HG03354 (cell line): ENCODE measurements at regions not wholly inside any gene's neighbourhood (a gene's known extent, or its start where the extent isn't known, plus 50 kb on each side); places are given as distances from the start of the nearest gene placed in this dataset.
"Not testable (repeated sequence)": the region's sequence is repeated elsewhere in the genome, so short reads cannot be mapped to it uniquely, and the experiment has no call there.

Experiments used
- ATAC-seq: cut with Tn5 transposase; IDR thresholded peaks from one replicate; pipeline ENCODE4 v1.9.1; 2021; ENCODE audit warnings: mild to moderate bottlenecking; ENCODE audit not compliant: unreplicated experiment, poor library complexity, severe bottlenecking

- no peak for ATAC-seq
Observed at GRCh38 chr5:135279328-135279727, 119.7 kb downstream of the MACROH2A1 start.

GRCh38 chr5:135276151-135276550 is 122.9 kb downstream of the MACROH2A1 start:
- ATAC-seq, result no peak

GRCh38 chr5:135273212-135273611 is 125.8 kb downstream of the MACROH2A1 start:
- ATAC-seq, result no peak

DNA sequence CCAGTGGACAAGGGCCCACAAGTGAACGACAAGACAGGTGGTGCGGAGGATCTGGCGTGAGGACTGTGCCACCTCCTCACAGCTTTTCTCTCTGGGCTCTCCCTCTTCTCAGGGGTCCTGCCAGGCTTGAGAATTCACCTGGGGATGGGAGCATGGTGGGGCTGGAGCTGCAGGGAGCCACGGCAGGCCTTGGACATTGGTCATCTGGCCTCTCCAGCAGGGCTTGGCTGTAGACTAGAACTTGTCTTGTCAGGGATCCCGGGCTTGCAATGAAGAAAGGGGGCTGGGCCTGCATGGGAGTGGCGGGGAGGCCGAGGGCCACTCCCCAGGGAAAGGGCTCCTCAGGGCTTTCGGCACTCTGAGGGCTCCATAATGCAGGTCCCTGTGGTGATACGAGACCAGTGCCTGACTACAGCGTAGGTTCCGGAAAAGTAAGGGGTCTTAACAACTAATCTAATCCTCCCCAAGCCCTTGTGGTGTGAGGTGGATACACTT is 126.7 kb downstream of the MACROH2A1 start:
- ATAC-seq, result no peak

DNA sequence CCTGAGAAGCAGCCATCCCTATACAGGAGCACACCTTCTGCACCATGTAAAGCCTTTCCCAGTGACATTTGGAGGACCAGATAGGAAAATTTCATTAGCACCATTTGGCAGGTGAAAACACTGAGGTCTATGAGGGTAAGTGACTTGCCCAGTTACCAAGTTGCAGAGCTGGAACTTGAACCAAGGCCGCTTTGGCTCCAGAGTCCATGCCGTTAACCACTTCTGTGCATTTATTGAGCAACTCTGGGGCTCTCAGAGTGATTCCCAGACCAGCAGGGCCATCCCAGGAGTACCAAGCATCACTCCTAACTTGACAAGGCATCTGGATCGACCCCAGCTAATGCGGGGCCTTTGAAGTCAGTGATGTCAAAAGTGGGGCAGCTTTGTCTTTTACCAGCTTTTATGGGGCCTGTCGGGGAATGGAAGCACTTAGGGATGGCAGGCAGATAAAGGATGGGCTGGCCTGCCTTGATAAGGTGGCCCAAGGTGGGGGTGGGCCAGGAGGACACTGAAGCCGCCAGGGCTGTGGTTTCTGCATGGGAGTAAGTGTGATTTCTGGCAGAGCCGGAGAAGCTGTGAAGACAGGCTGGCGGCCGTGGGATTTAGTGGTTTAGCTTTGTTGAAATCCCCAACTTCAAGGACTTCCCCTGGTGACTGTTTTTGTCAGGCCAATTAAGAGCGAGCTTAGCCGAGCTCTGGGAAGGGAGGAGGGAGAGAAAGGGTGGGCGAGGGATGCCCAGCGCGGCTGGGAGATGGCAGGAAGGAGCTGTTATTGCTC is 127.3 kb downstream of the MACROH2A1 start:
- ATAC-seq, result no peak

DNA sequence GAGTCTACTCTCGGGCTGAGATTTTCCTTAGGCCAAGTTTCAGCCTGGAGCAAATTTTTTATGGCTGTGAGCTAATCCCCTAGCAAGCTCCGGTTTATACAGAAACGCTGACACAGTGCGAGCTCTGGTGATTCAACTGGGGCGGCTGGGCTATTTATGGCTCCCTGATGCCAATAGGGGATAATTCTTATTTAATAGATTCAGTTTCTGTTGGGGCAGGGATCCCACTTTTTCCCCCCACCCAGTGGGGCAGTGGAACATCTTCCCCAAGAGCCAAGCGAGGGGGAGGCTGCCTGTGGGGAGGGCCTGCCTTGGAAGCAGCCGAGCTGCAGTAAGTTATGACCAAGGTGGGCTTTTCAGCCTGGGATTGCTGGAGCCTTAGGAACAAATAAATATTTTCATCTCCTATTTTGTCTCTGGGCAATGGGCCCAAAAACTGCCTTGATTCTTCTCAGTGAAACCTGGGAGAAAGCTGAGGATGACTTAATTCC is 129.1 kb downstream of the MACROH2A1 start:
- ATAC-seq, result no peak

- no peak for ATAC-seq
Observed at GRCh38 chr5:135269199-135269598, 129.8 kb downstream of the MACROH2A1 start.

GRCh38 chr5:135266975-135267374 is 132.1 kb downstream of the MACROH2A1 start:
- no peak for ATAC-seq

DNA sequence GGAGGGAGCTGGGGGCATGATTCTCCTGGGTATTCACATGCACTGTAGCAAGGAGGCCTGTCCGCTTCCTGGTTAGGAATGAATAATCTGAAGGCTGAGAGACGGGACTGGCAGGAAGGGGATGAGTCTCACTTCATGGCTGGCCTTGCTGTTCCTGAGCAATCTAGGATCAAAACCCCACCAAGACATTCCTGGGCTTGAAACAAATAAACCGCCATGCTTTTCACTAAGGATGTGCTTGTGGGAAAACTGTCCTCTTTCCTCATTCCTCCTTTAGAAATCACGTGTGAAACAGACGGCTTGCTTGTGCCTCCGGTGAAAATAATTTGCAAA is 132.8 kb downstream of the MACROH2A1 start:
- ATAC-seq, result no peak

GRCh38 chr5:135265497-135266302 is 133.3 kb downstream of the MACROH2A1 start:
- no peak for ATAC-seq

DNA sequence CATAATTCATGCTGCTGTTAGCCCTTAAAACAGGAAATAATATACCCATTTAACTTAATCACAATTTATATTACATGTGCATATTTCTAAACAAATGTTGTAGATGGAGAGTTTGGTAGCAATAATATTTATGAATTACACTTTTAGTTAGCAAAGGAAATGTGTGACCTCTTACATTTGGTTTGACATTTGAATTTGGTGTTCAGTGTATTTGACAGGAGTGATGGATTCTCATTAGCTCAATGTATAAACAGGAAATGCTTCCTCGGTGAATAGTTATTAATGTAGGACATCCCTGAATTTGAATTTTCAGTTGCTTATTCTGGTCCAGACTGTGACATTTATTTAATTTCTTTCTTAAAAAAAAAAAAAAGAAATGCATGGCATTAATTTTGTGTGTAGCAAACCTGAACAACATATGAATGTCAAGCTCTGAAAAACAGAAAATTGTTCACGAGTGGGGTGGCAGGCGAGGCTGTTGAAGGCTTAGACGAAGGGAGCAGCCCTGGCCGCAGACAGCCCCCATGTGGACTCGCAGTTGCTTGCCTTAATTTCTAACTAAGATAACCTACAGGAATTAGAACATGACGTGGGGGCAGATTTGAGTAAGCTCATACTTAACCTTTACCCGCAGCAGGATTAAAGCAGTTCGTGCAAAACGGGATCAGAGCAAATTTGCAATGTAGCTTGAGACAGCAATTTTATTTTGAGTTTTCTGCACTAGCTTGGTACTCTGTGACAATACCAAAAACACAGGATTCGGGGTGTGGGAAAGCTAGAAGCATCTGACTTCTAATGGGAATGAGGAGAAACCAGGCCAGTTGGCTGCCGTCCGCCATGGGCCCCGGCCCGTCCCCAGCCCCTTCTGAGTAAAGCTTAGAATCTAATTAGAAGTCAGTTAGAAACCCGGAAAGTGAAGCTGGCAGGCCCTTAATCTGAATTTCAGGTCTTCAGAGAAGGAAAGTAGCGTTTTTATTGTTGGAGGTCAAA is 134.3 kb downstream of the MACROH2A1 start:
- ATAC-seq, result no peak

- ATAC-seq, result no peak
Observed at GRCh38 chr5:135263022-135263668, 135.9 kb downstream of the MACROH2A1 start.

DNA sequence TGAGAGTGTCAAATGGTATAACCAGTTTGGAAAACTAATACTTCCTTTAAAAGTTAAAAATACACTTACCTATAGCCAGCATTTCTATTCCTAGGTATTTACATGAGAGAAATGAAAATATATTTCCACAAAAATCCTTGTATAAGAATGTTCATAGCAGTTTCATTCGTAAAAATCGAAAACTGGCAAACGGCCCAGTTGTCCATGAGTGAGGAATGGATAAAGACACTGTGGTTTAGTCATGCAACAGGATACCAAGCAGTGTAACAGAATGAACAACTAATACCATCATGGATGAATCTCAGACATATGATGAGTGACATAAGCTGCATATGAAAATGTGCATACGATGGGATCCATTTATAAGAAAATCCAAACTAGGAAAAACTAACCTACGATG is 136.7 kb downstream of the MACROH2A1 start:
- ATAC-seq, result no peak

GRCh38 chr5:135260108-135260507 is 138.9 kb downstream of the MACROH2A1 start:
- ATAC-seq, result not testable (repeated sequence)

DNA sequence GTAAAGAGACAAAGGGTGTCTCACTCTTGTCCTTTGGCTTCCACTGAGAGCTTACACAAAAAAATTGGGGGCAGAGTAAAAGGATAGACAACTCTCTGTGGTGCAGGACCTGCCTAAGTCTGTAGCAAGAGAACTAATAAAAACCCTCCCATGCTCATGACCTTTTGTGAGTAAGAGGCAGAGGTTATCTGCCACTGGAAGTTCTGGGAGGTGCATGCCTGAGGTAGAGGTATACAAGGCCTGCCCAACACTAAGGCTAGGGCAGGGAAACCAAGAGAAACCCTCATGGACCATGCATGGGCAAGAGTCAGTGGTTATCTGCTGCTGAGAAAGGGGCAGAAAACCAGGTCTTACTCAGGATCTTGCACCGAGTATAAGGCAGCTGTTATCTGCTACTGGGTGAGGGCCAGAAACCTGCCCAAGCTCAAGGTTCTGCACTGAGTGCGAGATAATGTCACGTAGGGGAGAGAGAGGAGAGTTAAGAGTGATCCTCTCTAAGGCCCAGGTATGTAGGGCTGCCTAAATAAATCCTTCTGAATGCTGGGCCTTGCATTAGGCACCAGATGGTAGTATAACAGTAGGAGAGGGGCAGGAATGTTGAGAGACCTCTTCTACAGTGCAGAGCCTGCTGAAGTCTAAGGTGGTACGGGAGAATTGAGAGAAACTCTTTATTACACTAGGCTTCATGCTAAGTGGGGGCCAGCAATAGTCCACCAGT is 143.4 kb downstream of the MACROH2A1 start:
- ATAC-seq, result no peak

- no peak for ATAC-seq
Observed at GRCh38 chr5:135254183-135254582, 144.8 kb downstream of the MACROH2A1 start.

DNA sequence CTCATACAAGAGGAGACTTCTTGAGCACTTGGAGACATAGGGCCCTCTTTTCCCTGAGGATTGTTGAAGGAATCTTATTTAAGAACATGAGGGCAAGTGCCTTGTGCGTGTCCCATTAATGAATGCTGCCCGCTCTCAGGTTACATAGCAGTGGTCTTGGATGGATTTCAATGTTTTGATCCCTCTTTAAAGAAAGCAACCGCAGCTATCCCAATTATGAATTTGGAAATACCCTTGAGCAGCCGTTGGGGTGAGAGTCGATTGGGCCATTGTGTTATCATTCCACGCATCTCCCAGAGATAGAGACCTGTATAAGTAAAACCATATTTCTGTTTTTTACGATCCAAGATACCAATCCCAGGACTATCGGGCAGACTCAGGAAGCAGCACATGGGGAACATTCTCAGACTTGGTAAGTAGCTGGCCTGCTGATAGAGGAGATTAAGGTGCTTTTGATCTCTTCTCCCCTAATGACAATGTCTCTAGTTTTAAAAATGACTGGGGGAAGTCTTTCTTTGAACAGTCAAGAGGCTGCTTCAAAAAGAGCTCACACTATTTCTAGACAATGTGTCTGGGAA is 145.3 kb downstream of the MACROH2A1 start:
- ATAC-seq, result no peak

DNA sequence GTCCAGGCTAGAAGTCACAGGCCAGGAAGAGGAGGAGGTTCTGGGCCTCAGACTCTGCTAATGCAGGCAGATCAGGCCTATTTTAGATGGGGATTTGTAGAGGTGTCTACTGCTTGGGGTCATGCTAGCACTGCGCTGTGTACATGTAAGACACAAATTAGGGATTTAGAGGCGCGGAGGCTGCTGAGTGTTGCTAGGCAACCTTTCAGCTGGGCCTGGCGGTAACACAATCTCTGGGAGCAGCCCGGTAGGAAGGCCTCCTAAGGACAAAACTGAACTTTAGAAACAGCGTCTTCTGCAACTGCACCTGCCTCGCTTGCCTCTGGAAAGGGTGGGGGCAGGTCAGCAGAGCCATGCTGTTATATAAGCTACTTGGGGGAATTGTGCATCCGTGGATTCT is 147.9 kb downstream of the MACROH2A1 start:
- no peak for ATAC-seq
